ENCODE measurements at regions not wholly inside any gene's neighbourhood (a gene's known extent, or its start where the extent isn't known, plus 50 kb on each side); places are given as distances from the start of the nearest gene placed in this dataset.

GRCh38 chr1:184820956-184821355, 66.3 kb upstream of the EDEM3 start:
- Histone ChIP-seq H4K20me1 (ENCODE audit: control insufficient read depth, insufficient read depth) (no peaks in the 10 kb centered on the region), H3K27me3 (replicated peaks in 1 of 2; ENCODE audit: control insufficient read depth in 2 of 2, insufficient read depth in 2 of 2, low read length in 1 of 2) (no peaks in the 10 kb centered on the region), H3K9me3 (replicated peaks; ENCODE audit: control insufficient read depth, insufficient read depth, low read length) (no peaks in the 10 kb centered on the region; the same call in 2 of the 3 replicates), H3K4me2 (ENCODE audit: control insufficient read depth, insufficient read depth) (no peak overlapping the region), H3K4me1 (ENCODE audit: control insufficient read depth, insufficient read depth, low read length) (peaks cover 15% of the 10 kb centered on the region), H3K9ac (ENCODE audit: control insufficient read depth, insufficient read depth, low read length) (no peak overlapping the region), H3K4me3 (no peak overlapping the region), H3K27ac (ENCODE audit: control insufficient read depth, insufficient read depth) (no peak overlapping the region), H3K79me2 (ENCODE audit: control insufficient read depth, insufficient read depth, low read length) (no peaks in the 10 kb centered on the region), H2AFZ (ENCODE audit: control insufficient read depth, low read depth, low read length) (no peak overlapping the region), H3K36me3 (ENCODE audit: control insufficient read depth in 2 of 2, insufficient read depth in 2 of 2, low read length in 1 of 2) (peaks cover 0 to 3% of the 10 kb centered on the region in 2 experiments; a peak in 1 of 4 replicates)
- WGBS (ENCODE audit: insufficient coverage, insufficient replicate concordance, low lambda C conversion rate, missing lambda C conversion rate), result 86% methylated on average over 5 of the region's 5 CpGs
- RAD21 ChIA-PET (ENCODE audit: unreplicated experiment), result no interaction called here
- intact Hi-C loops (cut with micrococcal nuclease; ENCODE audit: unreplicated experiment), result no loop called here
- BruUV-seq (replicated peaks), result no TSS peak
- no peak for ATAC-seq
- DNase-seq (ENCODE audit: low read depth, low spot score), result no peak
- in situ Hi-C loops (cut with MboI), result no loop called here
- SMC1A ChIA-PET (ENCODE audit: uncharacterized antibody, unreplicated experiment), result interaction anchor here (0.8 to 2.4 kb wide), 6 partner anchors 14 to 166 kb away, joined by 3 to 8 read pairs (median 3); no protein-coding TSS in a partner anchor
- CTCF ChIA-PET, result interaction anchor here (0.9 to 2.5 kb wide), 5 partner anchors 15 to 349 kb away, joined by 3 to 10 read pairs (median 4); no protein-coding TSS in a partner anchor
- TF ChIP-seq EGR1 (IDR thresholded peaks at IDR 0.05; ENCODE audit: borderline replicate concordance in 1 of 2, low read depth in 2 of 2, low read length in 2 of 2), result no peak
- no peak for TF ChIP-seq MAX (IDR thresholded peaks at IDR 0.05; ENCODE audit: low read depth, low read length)
- no peak for TF ChIP-seq RAD21 (IDR thresholded peaks at IDR 0.05; ENCODE audit: insufficient read depth, low read depth, low read length)
- TF ChIP-seq CBFB (IDR thresholded peaks at IDR 0.05; ENCODE audit: low read depth), result no peak
- no peak for TF ChIP-seq RELB (IDR thresholded peaks at IDR 0.05; ENCODE audit: low read depth)
- no peak for TF ChIP-seq MEF2B (IDR thresholded peaks at IDR 0.05; ENCODE audit: partially characterized antibody, poor library complexity, severe bottlenecking)
- FAIRE-seq, result no peak
- POLR2A ChIA-PET, result interaction anchor here (0.6 kb wide), 1 partner anchor 338 kb away, joined by 5 read pairs; no protein-coding TSS in a partner anchor

Measured in GM12878 (cell line).